ENCODE measurements at regions not wholly inside any gene's neighbourhood (a gene's known extent, or its start where the extent isn't known, plus 50 kb on each side); places are given as distances from the start of the nearest gene placed in this dataset.

DNA sequence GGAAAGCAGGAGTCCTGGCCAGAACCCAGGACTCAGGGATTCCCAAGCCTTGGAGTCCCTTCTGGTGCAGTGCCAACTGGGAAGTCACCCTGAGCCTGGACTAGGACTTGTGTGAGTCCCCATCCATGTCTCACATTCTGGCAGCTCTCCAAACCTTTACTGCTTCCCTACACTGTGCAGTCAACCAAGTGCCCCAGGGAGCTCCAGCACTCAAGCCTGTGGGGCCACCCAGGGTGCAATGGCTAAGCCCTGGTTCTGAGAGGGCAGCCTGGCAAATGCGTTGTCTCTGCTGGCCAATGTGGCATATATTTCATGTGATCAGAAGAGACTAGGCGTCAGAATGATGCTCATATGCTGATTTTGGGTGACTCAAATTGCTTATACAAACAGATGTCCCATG is 223.4 kb downstream of the SP3 start:
- no peak overlapping the region for H3K27ac ChIP-seq (ENCODE audit: low read length)
- H2AFZ ChIP-seq (ENCODE audit: low read depth, low read length), result no peak overlapping the region
- H3K36me3 ChIP-seq (ENCODE audit: insufficient read depth, low read length), result no peaks in the 10 kb centered on the region
- no peak overlapping the region for H3K4me2 ChIP-seq (ENCODE audit: low read length)
- no peaks in the 10 kb centered on the region for H3K9me3 ChIP-seq (ENCODE audit: low read length)
- no peaks in the 10 kb centered on the region for H4K20me1 ChIP-seq (ENCODE audit: insufficient read depth)
- H3K9me2 ChIP-seq (ENCODE audit: insufficient read depth, low read length), result no peaks in the 10 kb centered on the region
- no peak for TF ChIP-seq SMC3 (conservative IDR thresholded peaks at IDR 0.05; ENCODE audit: poor library complexity)
- no peak for TF ChIP-seq EZH2 (IDR thresholded peaks at IDR 0.05; ENCODE audit: borderline replicate concordance, insufficient read depth, low read length, poor library complexity, severe bottlenecking)
- no peak for TF ChIP-seq MXI1 (conservative IDR thresholded peaks at IDR 0.05; ENCODE audit: poor library complexity, severe bottlenecking)
- no peak for TF ChIP-seq EP300 (conservative IDR thresholded peaks at IDR 0.05; ENCODE audit: poor library complexity, severe bottlenecking)
- TF ChIP-seq, protein P1, sequence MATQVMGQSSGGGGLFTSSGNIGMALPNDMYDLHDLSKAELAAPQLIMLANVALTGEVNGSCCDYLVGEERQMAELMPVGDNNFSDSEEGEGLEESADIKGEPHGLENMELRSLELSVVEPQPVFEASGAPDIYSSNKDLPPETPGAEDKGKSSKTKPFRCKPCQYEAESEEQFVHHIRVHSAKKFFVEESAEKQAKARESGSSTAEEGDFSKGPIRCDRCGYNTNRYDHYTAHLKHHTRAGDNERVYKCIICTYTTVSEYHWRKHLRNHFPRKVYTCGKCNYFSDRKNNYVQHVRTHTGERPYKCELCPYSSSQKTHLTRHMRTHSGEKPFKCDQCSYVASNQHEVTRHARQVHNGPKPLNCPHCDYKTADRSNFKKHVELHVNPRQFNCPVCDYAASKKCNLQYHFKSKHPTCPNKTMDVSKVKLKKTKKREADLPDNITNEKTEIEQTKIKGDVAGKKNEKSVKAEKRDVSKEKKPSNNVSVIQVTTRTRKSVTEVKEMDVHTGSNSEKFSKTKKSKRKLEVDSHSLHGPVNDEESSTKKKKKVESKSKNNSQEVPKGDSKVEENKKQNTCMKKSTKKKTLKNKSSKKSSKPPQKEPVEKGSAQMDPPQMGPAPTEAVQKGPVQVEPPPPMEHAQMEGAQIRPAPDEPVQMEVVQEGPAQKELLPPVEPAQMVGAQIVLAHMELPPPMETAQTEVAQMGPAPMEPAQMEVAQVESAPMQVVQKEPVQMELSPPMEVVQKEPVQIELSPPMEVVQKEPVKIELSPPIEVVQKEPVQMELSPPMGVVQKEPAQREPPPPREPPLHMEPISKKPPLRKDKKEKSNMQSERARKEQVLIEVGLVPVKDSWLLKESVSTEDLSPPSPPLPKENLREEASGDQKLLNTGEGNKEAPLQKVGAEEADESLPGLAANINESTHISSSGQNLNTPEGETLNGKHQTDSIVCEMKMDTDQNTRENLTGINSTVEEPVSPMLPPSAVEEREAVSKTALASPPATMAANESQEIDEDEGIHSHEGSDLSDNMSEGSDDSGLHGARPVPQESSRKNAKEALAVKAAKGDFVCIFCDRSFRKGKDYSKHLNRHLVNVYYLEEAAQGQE (IDR thresholded peaks at IDR 0.05; ENCODE audit: borderline replicate concordance), result no peak
- TF ChIP-seq, protein P2, sequence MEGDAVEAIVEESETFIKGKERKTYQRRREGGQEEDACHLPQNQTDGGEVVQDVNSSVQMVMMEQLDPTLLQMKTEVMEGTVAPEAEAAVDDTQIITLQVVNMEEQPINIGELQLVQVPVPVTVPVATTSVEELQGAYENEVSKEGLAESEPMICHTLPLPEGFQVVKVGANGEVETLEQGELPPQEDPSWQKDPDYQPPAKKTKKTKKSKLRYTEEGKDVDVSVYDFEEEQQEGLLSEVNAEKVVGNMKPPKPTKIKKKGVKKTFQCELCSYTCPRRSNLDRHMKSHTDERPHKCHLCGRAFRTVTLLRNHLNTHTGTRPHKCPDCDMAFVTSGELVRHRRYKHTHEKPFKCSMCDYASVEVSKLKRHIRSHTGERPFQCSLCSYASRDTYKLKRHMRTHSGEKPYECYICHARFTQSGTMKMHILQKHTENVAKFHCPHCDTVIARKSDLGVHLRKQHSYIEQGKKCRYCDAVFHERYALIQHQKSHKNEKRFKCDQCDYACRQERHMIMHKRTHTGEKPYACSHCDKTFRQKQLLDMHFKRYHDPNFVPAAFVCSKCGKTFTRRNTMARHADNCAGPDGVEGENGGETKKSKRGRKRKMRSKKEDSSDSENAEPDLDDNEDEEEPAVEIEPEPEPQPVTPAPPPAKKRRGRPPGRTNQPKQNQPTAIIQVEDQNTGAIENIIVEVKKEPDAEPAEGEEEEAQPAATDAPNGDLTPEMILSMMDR (IDR thresholded peaks at IDR 0.05; ENCODE audit: poor library complexity, severe bottlenecking), result no peak
- TF ChIP-seq TAF1 (IDR thresholded peaks at IDR 0.05; ENCODE audit: low read depth), result no peak
- TF ChIP-seq RAD21 (conservative IDR thresholded peaks at IDR 0.05), result no peak
- no peak for TF ChIP-seq POLR2AphosphoS5 (IDR thresholded peaks at IDR 0.05)
- no peak overlapping the region for H3K9ac ChIP-seq (ENCODE audit: low read length)
- H3F3A ChIP-seq (ENCODE audit: insufficient read depth, low read length, poor library complexity, severe bottlenecking), result no peaks in the 10 kb centered on the region
- H3K27me3 ChIP-seq (ENCODE audit: insufficient read depth, low read depth, low read length), result no peaks in the 10 kb centered on the region
- no peaks in the 10 kb centered on the region for H3K79me2 ChIP-seq (replicated peaks; ENCODE audit: insufficient read depth, low read length)
- no peak overlapping the region for H3K4me3 ChIP-seq (ENCODE audit: low read length)

DNA sequence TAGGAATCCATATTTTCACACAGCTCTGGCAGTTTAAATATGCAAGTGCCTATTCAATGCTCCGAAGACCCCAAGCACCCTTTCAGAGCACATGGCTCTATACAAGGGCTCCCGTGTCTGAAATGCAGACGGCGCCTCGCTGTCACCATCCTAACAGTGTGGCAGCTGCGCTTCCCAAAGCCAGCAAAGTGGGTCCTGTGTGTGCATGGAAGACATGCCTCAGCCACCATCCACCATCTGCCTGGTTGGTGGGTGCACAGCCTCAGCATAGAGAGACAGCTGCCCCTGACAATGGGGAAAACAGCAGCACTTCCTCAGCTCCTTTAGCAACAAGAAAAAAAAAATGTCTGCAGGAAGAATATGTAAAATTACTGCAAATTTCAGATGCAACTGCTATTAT is 218.1 kb downstream of the SP3 start:
- Histone ChIP-seq H3F3A (ENCODE audit: insufficient read depth, low read length, poor library complexity, severe bottlenecking) (no peaks in the 10 kb centered on the region), H3K79me2 (replicated peaks; ENCODE audit: insufficient read depth, low read length) (no peaks in the 10 kb centered on the region), H3K27ac (ENCODE audit: low read length) (no peak overlapping the region), H4K20me1 (ENCODE audit: insufficient read depth) (no peaks in the 10 kb centered on the region), H3K36me3 (ENCODE audit: insufficient read depth, low read length) (no peaks in the 10 kb centered on the region), H3K9me2 (ENCODE audit: insufficient read depth, low read length) (no peaks in the 10 kb centered on the region), H3K4me3 (ENCODE audit: low read length) (no peak overlapping the region), H2AFZ (ENCODE audit: low read depth, low read length) (no peak overlapping the region), H3K9me3 (ENCODE audit: low read length) (no peaks in the 10 kb centered on the region), H3K9ac (ENCODE audit: low read length) (no peak overlapping the region), H3K4me2 (ENCODE audit: low read length) (no peak overlapping the region), H3K27me3 (ENCODE audit: insufficient read depth, low read depth, low read length) (no peaks in the 10 kb centered on the region)
- TF ChIP-seq EZH2 (IDR thresholded peaks at IDR 0.05; ENCODE audit: borderline replicate concordance, insufficient read depth, low read length, poor library complexity, severe bottlenecking) (no peak), EP300 (conservative IDR thresholded peaks at IDR 0.05; ENCODE audit: poor library complexity, severe bottlenecking) (no peak), MXI1 (conservative IDR thresholded peaks at IDR 0.05; ENCODE audit: poor library complexity, severe bottlenecking) (no peak), RAD21 (conservative IDR thresholded peaks at IDR 0.05) (no peak), TAF1 (IDR thresholded peaks at IDR 0.05; ENCODE audit: low read depth) (no peak), POLR2AphosphoS5 (IDR thresholded peaks at IDR 0.05) (no peak), SMC3 (conservative IDR thresholded peaks at IDR 0.05; ENCODE audit: poor library complexity) (no peak)
- TF ChIP-seq, protein P2 (IDR thresholded peaks at IDR 0.05; ENCODE audit: poor library complexity, severe bottlenecking), result no peak
- TF ChIP-seq, protein P1 (IDR thresholded peaks at IDR 0.05; ENCODE audit: borderline replicate concordance), result no peak

Data from neural cell (in vitro differentiated cells).